GM21737 (cell line): ENCODE measurements at regions not wholly inside any gene's neighbourhood (a gene's known extent, or its start where the extent isn't known, plus 50 kb on each side); places are given as distances from the start of the nearest gene placed in this dataset.

Experiments used
- ATAC-seq: cut with Tn5 transposase; IDR thresholded peaks from one replicate; pipeline ENCODE4 v1.9.1; 2021; ENCODE audit warnings: mild to moderate bottlenecking, moderate library complexity; ENCODE audit not compliant: unreplicated experiment

GRCh38 chr2:15074319-15074718 lies 441.8 kb downstream of the LRATD1 start:
- ATAC-seq = no peak

DNA sequence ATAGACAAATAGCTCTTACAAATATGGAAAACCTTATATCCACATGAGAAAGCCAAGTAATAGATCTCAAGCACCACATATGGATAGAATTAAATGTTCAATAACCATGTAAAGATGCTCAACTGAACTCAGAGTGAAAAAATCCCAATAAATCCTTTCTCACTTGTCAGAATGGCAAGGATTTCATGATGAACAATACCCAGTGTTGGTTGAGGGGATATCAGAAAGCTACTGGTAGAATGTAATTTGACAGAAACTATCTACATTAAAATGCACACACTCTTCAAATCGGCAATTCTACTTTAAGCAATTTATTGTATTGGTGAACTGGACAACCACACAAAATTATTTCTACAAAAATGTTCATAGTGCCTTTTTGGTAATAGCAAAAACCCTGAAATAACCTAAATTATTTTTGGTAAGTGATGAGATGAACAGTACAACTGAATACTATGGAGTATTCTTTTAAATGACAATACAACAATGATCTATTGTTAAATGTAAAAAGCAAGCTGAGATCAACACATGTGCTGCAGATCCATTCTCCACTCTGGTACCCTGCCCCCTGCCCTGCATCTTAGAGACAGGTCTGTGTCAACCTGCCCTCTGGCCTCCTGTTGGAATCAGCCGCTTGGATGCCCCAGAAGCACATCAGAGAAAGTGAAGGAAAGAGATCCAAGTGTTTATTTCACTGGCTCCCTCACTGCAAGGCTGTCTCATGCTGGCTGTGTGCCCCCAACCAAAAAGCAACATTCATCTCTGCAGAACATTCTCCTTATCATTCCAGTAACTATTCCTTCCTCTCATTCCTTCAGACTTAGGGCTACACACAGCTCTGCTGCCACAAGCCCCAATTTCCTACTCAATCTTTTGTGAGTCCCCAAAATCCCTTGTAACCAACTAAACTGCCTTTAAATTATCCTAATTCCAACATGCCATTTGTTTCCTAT lies 442.5 kb downstream of the LRATD1 start:
- ATAC-seq = no peak

GRCh38 chr2:15076668-15077067 lies 444.2 kb downstream of the LRATD1 start:
- no peak for ATAC-seq

DNA sequence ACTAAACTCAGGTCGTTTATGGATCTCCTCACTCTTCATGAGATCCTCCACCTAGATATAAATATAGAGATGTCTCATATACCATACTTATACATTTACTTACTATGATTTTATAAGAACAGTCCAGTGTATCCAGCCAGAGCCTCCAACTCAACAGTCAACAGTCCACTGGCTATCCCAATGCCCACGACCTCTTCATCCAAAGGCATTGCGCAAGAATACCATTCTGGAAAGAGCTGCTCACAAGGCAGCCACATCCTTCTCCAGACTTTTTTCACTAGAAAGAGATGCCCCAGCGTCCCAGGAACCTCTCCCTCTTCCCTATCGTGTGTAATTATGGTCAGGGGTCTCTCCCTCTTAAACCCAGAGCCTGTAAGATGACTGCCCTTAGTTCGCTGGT lies 448.8 kb downstream of the LRATD1 start:
- ATAC-seq = no peak

- ATAC-seq = no peak
Measured at GRCh38 chr2:15082105-15083058, 449.9 kb downstream of the LRATD1 start.

GRCh38 chr2:15084826-15085489 lies 452.4 kb downstream of the LRATD1 start:
- ATAC-seq = no peak

DNA sequence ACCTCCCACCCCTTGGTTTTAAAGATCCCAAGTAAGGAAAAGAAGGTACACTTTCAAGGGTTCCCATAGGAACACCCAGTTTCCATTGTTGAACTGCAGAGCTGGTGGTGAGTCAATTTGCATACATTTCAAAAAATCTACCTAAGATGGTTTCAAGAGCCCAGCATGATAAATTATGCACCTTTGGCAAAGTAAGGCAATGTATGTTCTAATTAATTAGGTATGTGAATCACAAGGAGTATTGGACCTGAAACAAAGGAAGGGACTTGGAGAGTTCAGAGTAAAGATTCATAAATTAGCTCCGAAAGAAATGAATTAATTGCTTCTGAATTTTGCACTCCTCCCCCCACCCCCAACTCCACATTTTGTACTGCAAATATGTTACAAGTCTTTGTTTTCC lies 459.7 kb downstream of the LRATD1 start:
- ATAC-seq = no peak

GRCh38 chr2:15092691-15093090 lies 460.2 kb downstream of the LRATD1 start:
- no peak for ATAC-seq

- ATAC-seq = no peak
Measured at GRCh38 chr2:15094161-15094560, 461.6 kb downstream of the LRATD1 start.

DNA sequence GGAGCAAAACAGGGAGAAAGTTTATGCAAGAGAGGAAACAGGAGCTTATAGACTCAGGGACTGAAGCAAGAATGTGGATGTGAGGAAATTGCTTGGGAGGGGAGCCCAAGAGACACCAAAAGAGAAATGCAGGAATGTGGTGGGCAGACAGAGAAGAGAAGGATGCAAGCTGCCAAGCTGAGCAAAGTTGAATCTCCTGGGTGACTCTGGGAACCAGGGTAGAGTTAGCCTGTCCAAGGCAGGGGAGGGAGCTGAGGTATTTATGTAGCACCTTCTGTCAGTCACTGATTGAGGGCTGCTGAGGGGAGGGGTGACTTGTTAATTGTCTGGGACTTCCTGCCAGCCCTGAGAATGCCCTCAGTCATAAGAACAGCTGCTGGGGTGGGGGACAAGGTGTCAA lies 464.3 kb downstream of the NBAS start:
- no peak for ATAC-seq

DNA sequence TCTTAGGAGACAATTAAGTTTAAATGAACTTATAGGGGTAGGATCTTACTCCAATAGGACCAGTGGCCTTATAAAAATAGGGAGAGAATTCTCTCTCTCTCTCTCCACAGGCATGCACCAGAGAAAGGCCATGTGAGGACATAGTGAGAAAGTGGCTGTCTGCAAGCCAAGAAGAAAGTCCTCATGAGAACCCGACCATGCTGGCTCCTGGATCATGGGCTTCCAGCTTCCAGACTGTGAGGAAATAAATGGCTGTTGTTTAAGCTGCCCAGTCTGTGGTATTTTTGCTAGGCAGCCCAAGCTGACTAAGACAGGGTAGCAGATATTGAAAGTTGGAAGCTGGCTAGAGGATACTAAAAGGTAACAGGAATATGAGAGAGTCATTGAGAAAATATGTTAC lies 454.0 kb downstream of the NBAS start:
- ATAC-seq = no peak

DNA sequence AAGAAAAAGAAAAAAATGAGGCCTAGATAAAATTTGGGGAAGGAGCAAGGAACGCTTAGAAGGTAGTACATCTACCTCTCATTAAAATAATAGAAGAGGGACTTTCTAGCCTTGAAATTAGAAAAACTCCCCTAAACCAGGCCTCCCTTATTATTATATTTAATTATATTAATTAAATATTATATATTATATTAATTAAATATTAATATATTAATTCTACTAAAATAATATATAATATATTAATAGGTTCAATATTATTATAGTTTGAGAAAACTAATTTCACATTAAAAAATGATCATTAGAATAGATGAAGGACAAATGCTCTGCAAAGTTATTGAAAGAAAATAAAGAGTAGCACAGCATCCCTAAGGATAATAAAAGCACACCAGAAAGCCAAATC lies 449.4 kb downstream of the NBAS start:
- ATAC-seq = no peak

DNA sequence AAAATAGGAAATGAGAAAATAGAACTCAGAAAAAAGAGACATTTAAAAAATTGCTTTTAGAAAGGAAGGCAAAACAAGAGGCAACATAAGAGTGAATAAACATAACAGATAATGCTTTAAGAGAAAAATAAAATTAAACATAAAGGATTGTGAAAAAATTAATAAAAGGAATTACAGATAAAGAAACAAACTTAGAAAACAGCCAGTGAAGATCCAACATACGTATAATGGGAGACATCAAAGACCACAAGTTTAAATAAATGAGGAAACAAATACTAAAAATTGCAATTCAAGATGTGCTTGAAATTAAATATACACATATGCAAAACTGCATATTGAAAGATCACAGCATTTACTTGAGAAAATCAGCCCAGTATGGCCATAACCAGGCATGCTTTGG lies 448.9 kb downstream of the NBAS start:
- ATAC-seq = no peak

- no peak for ATAC-seq
Measured at GRCh38 chr2:15115776-15116175, 445.4 kb downstream of the NBAS start.

GRCh38 chr2:15116830-15117229 lies 444.3 kb downstream of the NBAS start:
- ATAC-seq = no peak
